Panc1 (cell line): ENCODE measurements at regions not wholly inside any gene's neighbourhood (a gene's known extent, or its start where the extent isn't known, plus 50 kb on each side); places are given as distances from the start of the nearest gene placed in this dataset.

Experiments used
- CTCF ChIP-seq: fragments of 450-650 bp; IDR thresholded peaks from 2 replicates; pipeline ENCODE4 v1.5.1; 2017; ENCODE audit warnings: mild to moderate bottlenecking
- POLR2AphosphoS5 ChIP-seq: IDR thresholded peaks from 2 replicates; pipeline ENCODE4 v1.6.1; 2012; ENCODE audit warnings: mild to moderate bottlenecking, low read depth, low read length, moderate library complexity
- REST ChIP-seq, 2 experiments: IDR thresholded peaks; 2 replicates each; pipeline ENCODE4 v1.6.1; 2011 to 2012; ENCODE audit warnings: low read depth in 2 of 2, control low read depth in 1 of 2, low read length in 1 of 2, mild to moderate bottlenecking in 1 of 2, moderate library complexity in 1 of 2; ENCODE audit not compliant: insufficient read depth in 1 of 2
- SIN3A ChIP-seq: IDR thresholded peaks from 2 replicates; pipeline ENCODE4 v1.6.1; 2012; ENCODE audit warnings: low read depth, mild to moderate bottlenecking, low read length, moderate library complexity, borderline replicate concordance; ENCODE audit not compliant: insufficient read depth

GRCh38 chr9:96068511-96068910 lies 193.0 kb downstream of the ERCC6L2 start:
- TF ChIP-seq CTCF: no peak
- TF ChIP-seq SIN3A: no peak
- TF ChIP-seq POLR2AphosphoS5: no peak
- no peak for TF ChIP-seq REST (IDR thresholded peaks at IDR 0.05; ENCODE audit: insufficient read depth in 1 of 2, low read depth in 2 of 2, low read length in 1 of 2)
